ENCODE measurements at regions not wholly inside any gene's neighbourhood (a gene's known extent, or its start where the extent isn't known, plus 50 kb on each side); places are given as distances from the start of the nearest gene placed in this dataset.

DNA sequence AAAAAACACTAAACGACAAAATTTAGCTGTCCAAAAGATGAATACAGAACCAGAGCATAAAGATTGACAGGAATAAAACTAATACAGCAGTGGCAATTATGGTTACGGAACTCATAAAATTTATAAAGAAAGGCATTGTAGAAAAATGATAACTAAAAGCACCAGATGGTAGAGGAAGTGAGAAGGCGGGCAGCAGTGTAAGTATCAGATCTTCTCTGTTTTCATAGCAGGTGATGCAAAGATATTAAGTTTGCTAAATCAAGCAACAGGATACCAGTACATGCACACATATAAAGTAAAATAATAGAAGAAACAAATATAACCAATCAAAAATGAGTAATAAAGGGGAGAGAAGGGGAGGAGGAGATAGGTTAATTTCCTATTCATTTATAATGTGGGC lies 103.9 kb upstream of the MEX3C start:
- TF ChIP-seq, protein P1, sequence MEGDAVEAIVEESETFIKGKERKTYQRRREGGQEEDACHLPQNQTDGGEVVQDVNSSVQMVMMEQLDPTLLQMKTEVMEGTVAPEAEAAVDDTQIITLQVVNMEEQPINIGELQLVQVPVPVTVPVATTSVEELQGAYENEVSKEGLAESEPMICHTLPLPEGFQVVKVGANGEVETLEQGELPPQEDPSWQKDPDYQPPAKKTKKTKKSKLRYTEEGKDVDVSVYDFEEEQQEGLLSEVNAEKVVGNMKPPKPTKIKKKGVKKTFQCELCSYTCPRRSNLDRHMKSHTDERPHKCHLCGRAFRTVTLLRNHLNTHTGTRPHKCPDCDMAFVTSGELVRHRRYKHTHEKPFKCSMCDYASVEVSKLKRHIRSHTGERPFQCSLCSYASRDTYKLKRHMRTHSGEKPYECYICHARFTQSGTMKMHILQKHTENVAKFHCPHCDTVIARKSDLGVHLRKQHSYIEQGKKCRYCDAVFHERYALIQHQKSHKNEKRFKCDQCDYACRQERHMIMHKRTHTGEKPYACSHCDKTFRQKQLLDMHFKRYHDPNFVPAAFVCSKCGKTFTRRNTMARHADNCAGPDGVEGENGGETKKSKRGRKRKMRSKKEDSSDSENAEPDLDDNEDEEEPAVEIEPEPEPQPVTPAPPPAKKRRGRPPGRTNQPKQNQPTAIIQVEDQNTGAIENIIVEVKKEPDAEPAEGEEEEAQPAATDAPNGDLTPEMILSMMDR (IDR thresholded peaks at IDR 0.05; ENCODE audit: low read length), result no peak
- TF ChIP-seq EZH2phosphoT487 (IDR thresholded peaks at IDR 0.05; ENCODE audit: low read length), result no peak
